Endothelial cell of umbilical vein (primary cell): ENCODE measurements at regions not wholly inside any gene's neighbourhood (a gene's known extent, or its start where the extent isn't known, plus 50 kb on each side); places are given as distances from the start of the nearest gene placed in this dataset.

ENCODE experiments used
- BruUV-seq: library from RNA; stranded (reverse); fragments of 400-500 nt; replicated peaks from 2 replicates; lab custom pipeline; 2021; lab: Mats Ljungman, UMichigan
- CTCF ChIA-PET: fragments of 300-600, 350-600 bp; sonication (Branson Sonifier 250); formaldehyde crosslinking; loops from one replicate; lab custom pipeline; 2021; ENCODE audit warnings: antibody characterized with exemption, inconsistent platforms; lab: Charles Lee
- POLR2A ChIA-PET: fragments of 300-600, 350-600 bp; sonication (Branson Sonifier 250); formaldehyde crosslinking; loops from one replicate; lab custom pipeline; 2021; ENCODE audit warnings: antibody characterized with exemption, inconsistent platforms; lab: Charles Lee
- DNase-seq: peaks from one replicate; pipeline ENCODE4 v3.0.0-alpha.2; 2011; ENCODE audit warnings: low read depth, low spot score
- FAIRE-seq: peaks from 2 replicates; lab custom pipeline; 2011; peaks lifted over from hg19 to GRCh38; lab: Jason Lieb, UNC
- H2AFZ ChIP-seq: 2 replicates; pipeline ENCODE4 v1.6.0; 2012; ENCODE audit warnings: low read depth, low read length, control low read depth, inconsistent platforms
- H3K27ac ChIP-seq: 2 replicates; pipeline ENCODE4 v1.5.1; 2011; ENCODE audit warnings: low read depth, mild to moderate bottlenecking, control low read depth, low read length, moderate library complexity; ENCODE audit not compliant: insufficient read depth
- H3K27me3 ChIP-seq, 2 experiments: 2 replicates each; pipeline versions ENCODE4 v1.6.0 to v1.6.1; 2011; ENCODE audit warnings: low read length in 2 of 2, mixed read lengths in 1 of 2; ENCODE audit not compliant: control insufficient read depth in 2 of 2, insufficient read depth in 2 of 2
- H3K36me3 ChIP-seq, 2 experiments: 2 replicates in 1 of 2; 3 replicates in 1 of 2; pipeline ENCODE4 v1.5.1; 2011; ENCODE audit warnings: low read length in 2 of 2, mild to moderate bottlenecking in 1 of 2, moderate library complexity in 1 of 2; ENCODE audit not compliant: control insufficient read depth in 2 of 2, insufficient read depth in 2 of 2; ENCODE audit errors: extremely low read depth in 1 of 2
- H3K4me1 ChIP-seq: 3 replicates; pipeline ENCODE4 v1.5.1; 2011; ENCODE audit warnings: mild to moderate bottlenecking, low read length; ENCODE audit not compliant: control insufficient read depth, insufficient read depth; ENCODE audit errors: extremely low read depth
- H3K4me2 ChIP-seq: 2 replicates; pipeline ENCODE4 v1.6.1; 2011; ENCODE audit warnings: low read length, control low read depth, mixed read lengths; ENCODE audit not compliant: insufficient read depth
- H3K4me3 ChIP-seq, 3 experiments: fragments of 200-600 bp in 1 of 3; sonication (generic), shearing (Covaris generic) in 1 of 3; replicated peaks in 1 of 3; 2 replicates each; pipeline ENCODE4 v1.5.1; 2011 to 2016; ENCODE audit warnings: control low read depth in 3 of 3, low read length in 3 of 3, mild to moderate bottlenecking in 2 of 3, inconsistent platforms in 1 of 3, low read depth in 1 of 3, moderate library complexity in 1 of 3; ENCODE audit not compliant: insufficient read depth in 1 of 3
- H3K79me2 ChIP-seq: 2 replicates; pipeline ENCODE4 v1.6.0; 2012; ENCODE audit warnings: low read length, inconsistent platforms; ENCODE audit not compliant: control insufficient read depth, insufficient read depth
- H3K9ac ChIP-seq: replicated peaks from 2 replicates; pipeline ENCODE3; 2011; ENCODE audit warnings: low read length, control low read depth; ENCODE audit not compliant: insufficient read depth; ENCODE audit errors: extremely low read depth
- H3K9me1 ChIP-seq: replicated peaks from 3 replicates; pipeline ENCODE4 v1.6.0; 2011; ENCODE audit warnings: mild to moderate bottlenecking, low read length; ENCODE audit not compliant: control insufficient read depth, insufficient read depth; ENCODE audit errors: extremely low read depth
- H3K9me3 ChIP-seq: replicated peaks from 2 replicates; pipeline ENCODE4 v1.5.1; 2012; ENCODE audit warnings: low read length, inconsistent platforms; ENCODE audit not compliant: control insufficient read depth, insufficient read depth
- H4K20me1 ChIP-seq: replicated peaks from 2 replicates; pipeline ENCODE3; 2011; ENCODE audit warnings: mild to moderate bottlenecking, low read length; ENCODE audit not compliant: control insufficient read depth, insufficient read depth; ENCODE audit errors: extremely low read depth
- CTCF ChIP-seq, 2 donors: IDR thresholded peaks; 1 replicate in 1 of 2; 2 replicates in 1 of 2; pipeline ENCODE4 v1.5.1; 2011; ENCODE audit warnings: low read length in 2 of 2, mild to moderate bottlenecking in 2 of 2, moderate library complexity in 2 of 2, control low read depth in 1 of 2, inconsistent platforms in 1 of 2, low read depth in 1 of 2; ENCODE audit not compliant: insufficient read depth in 1 of 2; ENCODE audit errors: extremely low read depth in 1 of 2
- EZH2 ChIP-seq: IDR thresholded peaks from 2 replicates; pipeline ENCODE4 v1.6.1; 2012; ENCODE audit warnings: borderline replicate concordance, low read depth, mild to moderate bottlenecking, moderate library complexity, low read length, inconsistent platforms; ENCODE audit not compliant: severe bottlenecking
- FOS ChIP-seq: IDR thresholded peaks from 2 replicates; pipeline ENCODE4 v1.6.1; 2011; ENCODE audit warnings: mild to moderate bottlenecking, low read length, moderate library complexity, borderline replicate concordance; ENCODE audit not compliant: insufficient read depth
- GATA2 ChIP-seq: IDR thresholded peaks from 2 replicates; pipeline ENCODE4 v1.7.0; 2011; ENCODE audit warnings: low read depth, mild to moderate bottlenecking, moderate library complexity, mixed read lengths, low read length; ENCODE audit not compliant: insufficient read length, insufficient read depth
- JUN ChIP-seq: IDR thresholded peaks from 2 replicates; pipeline ENCODE4 v1.6.1; 2011; ENCODE audit warnings: borderline replicate concordance, low read depth; ENCODE audit not compliant: insufficient read length, insufficient read depth
- MAX ChIP-seq: IDR thresholded peaks from 2 replicates; pipeline ENCODE4 v1.6.1; 2011; ENCODE audit not compliant: insufficient read depth, insufficient read length
- MYC ChIP-seq: IDR thresholded peaks from one replicate; pipeline ENCODE4 v1.6.1; 2011; ENCODE audit warnings: mild to moderate bottlenecking, low read depth, low read length
- POLR2A ChIP-seq: IDR thresholded peaks from 2 replicates; pipeline ENCODE4 v1.6.1; 2012; ENCODE audit warnings: low read depth, mild to moderate bottlenecking, control low read depth, low read length
- POLR2AphosphoS5 ChIP-seq: IDR thresholded peaks from 2 replicates; pipeline ENCODE4 v1.6.1; 2012; ENCODE audit warnings: low read depth, mild to moderate bottlenecking, control low read depth, low read length, moderate library complexity; ENCODE audit not compliant: insufficient read depth
- dilution Hi-C: fragments of 300-500 bp; cut with MboI; formaldehyde crosslinking; loops from one replicate; pipeline ENCODE4 v1.15.0; 2019; ENCODE audit warnings: low sequenced_read_pairs; ENCODE audit not compliant: extremely low pct_ligation_motif_present
- intact Hi-C: fragments of 100-400 bp; cut with micrococcal nuclease; formaldehyde crosslinking; loops from one replicate; pipeline ENCODE4 v1.10.0; 2022

- Histone ChIP-seq H3K9me3 (no peaks in the 10 kb centered on the region), H4K20me1 (no peaks in the 10 kb centered on the region), H3K4me3 (no peak overlapping the region), H3K4me2 (no peak overlapping the region), H3K27ac (no peak overlapping the region), H3K9ac (no peak overlapping the region), H2AFZ (no peak overlapping the region), H3K4me1 (no peaks in the 10 kb centered on the region), H3K36me3 (no peaks in the 10 kb centered on the region), H3K79me2 (no peaks in the 10 kb centered on the region), H3K9me1 (no peaks in the 10 kb centered on the region), H3K27me3 (no peaks in the 10 kb centered on the region)
- dilution Hi-C loops (no loop called here), intact Hi-C loops (no loop called here)
- ChIA-PET POLR2A (no interaction called here), CTCF (interaction anchor here (0.9 kb wide), 1 partner anchor 8 kb away, joined by 3 read pairs; no protein-coding TSS in a partner anchor)
- no peak for DNase-seq
- no peak for FAIRE-seq
- TF ChIP-seq MYC (no peak), EZH2 (no peak), POLR2AphosphoS5 (no peak), MAX (no peak), CTCF (IDR thresholded peaks at IDR 0.05; ENCODE audit: extremely low read depth in 1 of 2, insufficient read depth in 1 of 2, low read depth in 1 of 2, low read length in 2 of 2) (no peak), POLR2A (no peak), GATA2 (no peak), FOS (no peak), JUN (no peak)
- BruUV-seq, result no TSS peak
These were observed 188.3 kb downstream of the GXYLT1 start for GRCh38 chr12:41956353-41956752.
